ENCODE measurements at regions not wholly inside any gene's neighbourhood (a gene's known extent, or its start where the extent isn't known, plus 50 kb on each side); places are given as distances from the start of the nearest gene placed in this dataset.

DNA sequence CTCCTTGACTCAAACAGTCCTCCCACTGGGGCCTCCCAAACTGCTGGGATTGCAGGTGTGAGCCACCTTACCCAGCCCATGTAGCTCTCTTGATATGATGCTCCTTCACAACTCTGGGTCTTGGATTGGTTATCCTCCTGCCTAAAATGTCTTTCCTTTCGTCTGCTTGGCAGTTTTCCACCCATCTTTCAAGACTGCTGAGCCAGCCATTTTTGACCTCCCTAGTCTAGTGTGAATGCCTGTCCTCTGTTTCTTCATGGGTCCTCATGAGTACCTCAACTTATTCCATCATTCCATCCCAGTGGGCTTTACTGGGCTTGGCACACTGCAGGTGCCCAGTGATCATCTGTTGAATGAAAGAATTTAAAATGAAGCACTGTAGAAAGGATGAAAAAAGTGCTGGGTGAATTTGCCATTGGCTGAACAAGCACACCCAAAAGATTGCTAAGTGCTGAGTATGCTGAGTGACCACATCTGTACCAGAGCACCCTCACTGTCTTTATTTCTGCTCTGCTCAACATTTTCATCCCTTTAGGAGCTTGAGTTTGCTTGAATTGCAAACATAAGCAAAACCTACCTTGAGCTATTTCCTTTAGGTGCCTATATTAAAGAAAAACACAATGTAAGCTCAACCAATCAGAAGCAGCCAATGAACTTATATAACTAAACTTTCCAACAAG is 84.8 kb upstream of the FAM169A start (continued):
- TF ChIP-seq, protein P1, sequence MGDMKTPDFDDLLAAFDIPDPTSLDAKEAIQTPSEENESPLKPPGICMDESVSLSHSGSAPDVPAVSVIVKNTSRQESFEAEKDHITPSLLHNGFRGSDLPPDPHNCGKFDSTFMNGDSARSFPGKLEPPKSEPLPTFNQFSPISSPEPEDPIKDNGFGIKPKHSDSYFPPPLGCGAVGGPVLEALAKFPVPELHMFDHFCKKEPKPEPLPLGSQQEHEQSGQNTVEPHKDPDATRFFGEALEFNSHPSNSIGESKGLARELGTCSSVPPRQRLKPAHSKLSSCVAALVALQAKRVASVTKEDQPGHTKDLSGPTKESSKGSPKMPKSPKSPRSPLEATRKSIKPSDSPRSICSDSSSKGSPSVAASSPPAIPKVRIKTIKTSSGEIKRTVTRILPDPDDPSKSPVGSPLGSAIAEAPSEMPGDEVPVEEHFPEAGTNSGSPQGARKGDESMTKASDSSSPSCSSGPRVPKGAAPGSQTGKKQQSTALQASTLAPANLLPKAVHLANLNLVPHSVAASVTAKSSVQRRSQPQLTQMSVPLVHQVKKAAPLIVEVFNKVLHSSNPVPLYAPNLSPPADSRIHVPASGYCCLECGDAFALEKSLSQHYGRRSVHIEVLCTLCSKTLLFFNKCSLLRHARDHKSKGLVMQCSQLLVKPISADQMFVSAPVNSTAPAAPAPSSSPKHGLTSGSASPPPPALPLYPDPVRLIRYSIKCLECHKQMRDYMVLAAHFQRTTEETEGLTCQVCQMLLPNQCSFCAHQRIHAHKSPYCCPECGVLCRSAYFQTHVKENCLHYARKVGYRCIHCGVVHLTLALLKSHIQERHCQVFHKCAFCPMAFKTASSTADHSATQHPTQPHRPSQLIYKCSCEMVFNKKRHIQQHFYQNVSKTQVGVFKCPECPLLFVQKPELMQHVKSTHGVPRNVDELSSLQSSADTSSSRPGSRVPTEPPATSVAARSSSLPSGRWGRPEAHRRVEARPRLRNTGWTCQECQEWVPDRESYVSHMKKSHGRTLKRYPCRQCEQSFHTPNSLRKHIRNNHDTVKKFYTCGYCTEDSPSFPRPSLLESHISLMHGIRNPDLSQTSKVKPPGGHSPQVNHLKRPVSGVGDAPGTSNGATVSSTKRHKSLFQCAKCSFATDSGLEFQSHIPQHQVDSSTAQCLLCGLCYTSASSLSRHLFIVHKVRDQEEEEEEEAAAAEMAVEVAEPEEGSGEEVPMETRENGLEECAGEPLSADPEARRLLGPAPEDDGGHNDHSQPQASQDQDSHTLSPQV (IDR thresholded peaks at IDR 0.05): no peak
- TF ChIP-seq SMC3 (IDR thresholded peaks at IDR 0.05; ENCODE audit: borderline replicate concordance, low read length): no peak
- no peak for TF ChIP-seq SRF (IDR thresholded peaks at IDR 0.05; ENCODE audit: low read depth in 2 of 2, low read length in 2 of 2)
- TF ChIP-seq SUZ12 (IDR thresholded peaks at IDR 0.05; ENCODE audit: unreplicated experiment): no peak
- TF ChIP-seq, protein P2, sequence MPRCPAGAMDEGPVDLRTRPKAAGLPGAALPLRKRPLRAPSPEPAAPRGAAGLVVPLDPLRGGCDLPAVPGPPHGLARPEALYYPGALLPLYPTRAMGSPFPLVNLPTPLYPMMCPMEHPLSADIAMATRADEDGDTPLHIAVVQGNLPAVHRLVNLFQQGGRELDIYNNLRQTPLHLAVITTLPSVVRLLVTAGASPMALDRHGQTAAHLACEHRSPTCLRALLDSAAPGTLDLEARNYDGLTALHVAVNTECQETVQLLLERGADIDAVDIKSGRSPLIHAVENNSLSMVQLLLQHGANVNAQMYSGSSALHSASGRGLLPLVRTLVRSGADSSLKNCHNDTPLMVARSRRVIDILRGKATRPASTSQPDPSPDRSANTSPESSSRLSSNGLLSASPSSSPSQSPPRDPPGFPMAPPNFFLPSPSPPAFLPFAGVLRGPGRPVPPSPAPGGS (IDR thresholded peaks at IDR 0.05; ENCODE audit: borderline replicate concordance, insufficient read depth, low read depth, low read length, poor library complexity, severe bottlenecking): no peak
- TF ChIP-seq EZH2 (IDR thresholded peaks at IDR 0.05; ENCODE audit: borderline replicate concordance, control insufficient read depth, low read depth, low read length): no peak
